ENCODE measurements at regions not wholly inside any gene's neighbourhood (a gene's known extent, or its start where the extent isn't known, plus 50 kb on each side); places are given as distances from the start of the nearest gene placed in this dataset.
"Not testable (repeated sequence)": the region's sequence is repeated elsewhere in the genome, so short reads cannot be mapped to it uniquely, and the experiment has no call there.

GRCh38 chr6:86459978-86460377, 477.4 kb upstream of the HTR1E start:
- no peak for DNase-seq

GRCh38 chr6:86456821-86457220, 480.5 kb upstream of the HTR1E start:
- DNase-seq, result no peak

DNA sequence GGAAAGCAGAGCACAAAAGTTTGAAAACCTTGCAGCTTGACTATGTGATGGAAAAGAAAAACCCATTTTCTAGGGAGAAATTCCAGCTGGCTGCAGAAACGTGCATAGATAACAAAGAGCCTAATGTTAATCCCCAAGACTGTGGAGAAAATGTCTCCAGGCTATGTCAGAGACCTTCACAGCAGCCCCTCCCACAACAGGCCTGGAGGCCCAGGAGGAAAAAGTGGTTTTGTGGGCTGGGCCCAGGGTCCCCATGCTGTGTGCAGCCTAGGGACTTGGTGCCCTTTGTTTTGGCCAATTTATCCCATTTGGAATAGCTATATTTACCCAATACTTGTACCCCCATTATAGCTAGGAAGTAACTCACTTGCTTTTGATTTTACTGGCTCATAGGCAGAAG, 484.1 kb upstream of the HTR1E start:
- DNase-seq, result no peak

DNA sequence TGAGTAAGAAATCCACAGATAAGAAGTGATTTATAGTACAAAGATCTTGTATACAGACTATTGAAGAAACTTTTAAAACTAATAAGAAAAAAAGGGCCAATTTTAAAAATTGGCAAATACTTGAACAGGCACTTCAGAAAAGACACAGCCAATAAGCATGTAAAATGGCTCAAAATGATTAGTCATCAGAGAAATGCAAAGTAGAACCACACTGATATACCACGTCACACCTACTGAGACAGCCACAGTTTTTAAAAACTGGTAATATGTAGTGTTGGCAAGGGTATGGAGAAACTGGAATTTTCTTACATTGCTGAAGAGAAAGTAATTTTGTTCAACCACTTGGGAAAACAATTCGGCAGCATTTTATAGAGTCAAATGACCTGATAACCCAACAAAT, 488.9 kb upstream of the HTR1E start:
- no peak for DNase-seq

DNA sequence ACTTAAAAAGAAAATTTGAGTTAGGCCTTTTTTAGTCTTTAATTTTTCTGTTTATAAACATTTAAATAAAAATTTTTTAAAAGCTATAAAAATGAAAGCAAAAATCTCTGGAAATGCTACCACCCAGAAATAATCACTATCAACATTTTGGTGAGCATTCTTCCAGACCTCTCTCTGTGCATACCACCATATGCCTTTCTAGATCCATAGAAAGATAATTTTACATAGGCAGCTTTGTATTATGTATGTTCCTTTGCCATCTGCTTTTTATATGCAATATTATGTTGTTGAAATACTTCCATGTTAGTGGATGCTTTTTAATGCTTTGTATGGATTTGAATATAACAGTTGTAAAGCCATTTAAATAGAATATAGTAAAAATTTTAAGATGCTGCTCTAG, 496.7 kb upstream of the HTR1E start:
- no peak for DNase-seq

DNA sequence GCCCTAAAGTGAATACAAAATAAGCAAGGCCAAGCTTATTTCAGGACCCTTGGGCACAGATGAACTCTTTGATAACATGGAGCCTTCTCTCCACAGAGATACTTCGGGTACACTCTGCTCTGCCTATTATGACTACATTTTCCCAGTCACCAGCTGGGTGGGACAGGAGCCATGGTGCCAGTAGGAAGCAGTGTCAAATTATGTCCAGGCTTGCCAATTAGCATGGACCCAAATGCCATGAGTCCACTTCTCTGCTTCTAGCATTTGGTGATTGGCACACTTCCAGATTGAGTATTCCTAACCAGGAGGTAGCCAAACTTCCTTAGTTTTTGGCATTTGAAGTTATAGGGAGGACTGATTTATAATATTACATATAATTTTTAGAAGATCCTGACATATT, 513.8 kb upstream of the HTR1E start:
- no peak for DNase-seq

DNA sequence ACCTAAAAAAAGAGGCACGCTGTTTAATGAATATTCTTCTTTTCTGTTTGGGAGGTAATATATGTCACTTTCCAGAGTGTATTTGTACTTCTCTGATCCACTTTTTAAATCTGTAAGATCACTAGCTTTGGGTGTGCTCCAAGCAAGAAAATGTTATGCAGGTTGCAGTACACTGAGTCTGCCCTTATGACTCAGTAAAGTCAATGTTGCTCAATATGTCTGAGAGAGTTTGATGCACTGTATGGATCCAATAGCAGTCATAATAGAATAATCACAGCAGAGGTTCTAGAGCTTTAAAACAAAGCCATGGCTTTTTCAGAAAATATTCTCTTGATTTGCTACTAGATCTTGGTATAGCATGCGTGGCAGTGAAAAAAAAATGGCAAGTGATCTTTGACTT, 525.3 kb upstream of the HTR1E start:
- DNase-seq, result no peak

DNA sequence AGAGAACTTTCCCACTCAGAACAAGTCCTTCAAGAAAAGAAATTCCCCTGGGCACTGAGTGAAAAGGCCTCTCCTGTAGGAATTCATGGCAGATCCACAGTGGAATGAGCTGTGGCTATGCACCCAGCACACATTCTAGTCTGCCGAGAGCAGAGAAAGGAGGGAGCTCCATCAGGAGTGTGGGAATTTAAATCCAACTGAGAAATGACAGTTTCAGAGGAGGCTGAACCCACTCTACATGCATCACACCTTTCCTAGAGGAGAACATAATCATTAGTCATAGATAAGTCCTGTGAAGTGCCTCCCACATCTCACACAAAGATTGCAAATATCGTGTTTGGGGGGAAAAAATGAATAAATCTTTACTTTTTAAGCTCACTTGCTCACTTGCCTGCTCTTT, 530.2 kb upstream of the HTR1E start:
- no peak for DNase-seq

GRCh38 chr6:86392850-86393249, 544.5 kb upstream of the HTR1E start:
- not testable (repeated sequence) for DNase-seq

GRCh38 chr6:86380571-86381125, 556.7 kb upstream of the HTR1E start:
- DNase-seq, result no peak

DNA sequence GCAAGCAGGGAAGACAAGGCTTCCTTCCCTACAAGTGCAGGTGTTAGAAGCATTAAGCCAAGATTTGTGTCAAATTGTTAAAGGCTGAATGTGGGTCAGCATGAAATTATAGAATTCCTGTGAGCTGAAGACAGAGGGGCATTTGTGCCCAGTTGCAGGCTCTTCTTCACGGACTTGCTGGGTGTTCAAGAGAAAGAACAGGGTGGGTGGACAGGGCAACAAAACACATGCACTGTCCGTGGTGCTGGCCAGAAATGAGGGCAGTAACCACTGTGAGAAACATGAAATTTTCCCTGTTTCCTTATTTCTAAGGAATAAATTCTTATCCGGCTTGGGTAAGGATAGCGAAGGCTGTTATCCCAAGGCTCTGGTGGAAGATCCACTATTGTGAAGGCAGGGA, 579.5 kb upstream of the HTR1E start:
- DNase-seq, result no peak

GRCh38 chr6:86355271-86355670, 582.1 kb upstream of the HTR1E start:
- no peak for DNase-seq

DNA sequence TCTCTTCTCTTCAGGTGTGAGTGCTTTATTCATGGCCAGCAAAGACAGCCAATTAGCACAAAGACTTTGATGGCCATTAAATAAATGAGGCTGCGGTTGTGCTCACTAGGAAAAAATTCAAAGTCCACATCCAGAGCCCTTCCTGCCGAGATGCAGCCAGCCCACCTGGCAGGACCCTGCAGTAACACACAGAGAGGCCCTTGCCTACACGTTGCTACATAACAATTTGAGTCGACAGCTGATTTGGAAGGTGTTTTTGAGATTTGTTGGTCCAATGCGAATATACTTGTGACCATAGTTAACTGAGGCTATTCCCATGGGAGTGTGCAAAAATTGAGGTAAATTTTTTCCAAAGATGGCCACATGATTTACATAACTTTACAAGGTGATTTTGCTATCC, 605.4 kb upstream of the HTR1E start:
- DNase-seq, result no peak

DNA sequence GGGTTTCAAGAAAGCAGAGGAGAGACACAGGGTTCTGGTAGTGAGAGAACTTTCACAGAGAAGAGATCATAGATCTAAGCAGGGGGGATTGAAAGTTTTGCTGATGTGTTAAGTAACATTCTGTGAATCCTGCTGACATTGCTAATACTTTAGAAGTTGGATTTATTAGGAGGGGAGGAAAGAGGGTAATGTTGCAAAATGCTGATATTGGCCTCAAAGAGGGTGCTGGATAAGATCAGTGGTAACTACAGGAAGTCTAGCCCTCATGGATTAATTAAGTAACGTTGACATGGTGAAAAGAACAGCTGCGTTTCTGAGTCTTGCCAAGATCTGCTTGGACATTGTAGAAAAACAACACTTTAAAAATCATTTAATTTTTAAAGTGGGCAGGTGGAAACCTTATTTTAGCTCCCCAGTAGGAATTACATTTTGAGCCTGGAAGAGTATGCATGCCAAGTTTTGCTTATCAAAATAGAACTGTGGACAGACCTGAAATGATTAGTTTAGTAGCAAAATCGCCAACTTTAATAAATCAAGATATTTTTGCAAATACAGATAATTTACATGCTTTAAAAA, 606.0 kb upstream of the HTR1E start:
- DNase-seq, result no peak

DNA sequence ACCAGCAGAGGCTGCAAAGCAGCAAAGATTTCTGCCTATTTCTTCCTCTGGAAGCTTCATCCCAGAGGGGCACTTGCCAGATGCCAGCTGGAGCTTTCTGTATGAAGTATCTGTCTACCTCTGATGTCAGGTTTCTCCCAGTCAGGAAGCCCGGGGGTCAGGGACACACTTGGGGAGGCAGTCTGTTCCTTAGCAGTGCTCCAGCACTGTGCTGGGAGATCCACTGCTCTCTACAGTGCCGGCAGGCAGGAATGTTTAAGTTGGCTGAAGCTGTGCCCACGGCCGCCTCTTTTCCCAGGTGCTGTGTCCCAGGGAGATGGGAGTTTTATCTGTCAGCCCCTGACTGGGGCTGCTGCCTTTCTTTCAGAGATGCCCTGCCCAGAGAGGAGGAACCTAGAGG, 631.1 kb upstream of the HTR1E start:
- no peak for DNase-seq

GRCh38 chr6:86285876-86286275, 643.2 kb upstream of the SYNCRIP start:
- DNase-seq, result no peak

- DNase-seq, result not testable (repeated sequence)
Measured at GRCh38 chr6:86284809-86285480, 642.3 kb upstream of the SYNCRIP start.

DNA sequence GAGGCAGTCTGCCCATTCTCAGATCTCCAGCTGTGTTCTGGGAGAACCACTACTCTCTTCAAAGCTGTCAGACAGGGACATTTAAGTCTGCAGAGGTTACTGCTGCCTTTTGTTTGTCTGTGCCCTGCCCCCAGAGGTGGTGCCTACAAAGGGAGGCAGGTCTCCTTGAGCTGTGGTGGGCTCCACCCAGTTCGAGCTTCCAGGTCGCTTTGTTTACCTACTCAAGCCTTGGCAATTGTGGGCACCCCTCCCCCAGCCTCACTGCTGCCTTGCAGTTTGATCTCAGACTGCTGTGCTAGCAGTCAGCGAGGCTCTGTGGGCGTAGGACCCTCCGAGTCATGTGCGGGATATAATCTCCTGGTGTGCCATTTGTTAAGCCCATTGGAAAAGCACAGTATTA, 640.9 kb upstream of the SYNCRIP start:
- not testable (repeated sequence) for DNase-seq

- DNase-seq, result no peak
Measured at GRCh38 chr6:86276056-86276455, 633.4 kb upstream of the SYNCRIP start.

- no peak for DNase-seq
Measured at GRCh38 chr6:86273936-86274335, 631.2 kb upstream of the SYNCRIP start.

DNA sequence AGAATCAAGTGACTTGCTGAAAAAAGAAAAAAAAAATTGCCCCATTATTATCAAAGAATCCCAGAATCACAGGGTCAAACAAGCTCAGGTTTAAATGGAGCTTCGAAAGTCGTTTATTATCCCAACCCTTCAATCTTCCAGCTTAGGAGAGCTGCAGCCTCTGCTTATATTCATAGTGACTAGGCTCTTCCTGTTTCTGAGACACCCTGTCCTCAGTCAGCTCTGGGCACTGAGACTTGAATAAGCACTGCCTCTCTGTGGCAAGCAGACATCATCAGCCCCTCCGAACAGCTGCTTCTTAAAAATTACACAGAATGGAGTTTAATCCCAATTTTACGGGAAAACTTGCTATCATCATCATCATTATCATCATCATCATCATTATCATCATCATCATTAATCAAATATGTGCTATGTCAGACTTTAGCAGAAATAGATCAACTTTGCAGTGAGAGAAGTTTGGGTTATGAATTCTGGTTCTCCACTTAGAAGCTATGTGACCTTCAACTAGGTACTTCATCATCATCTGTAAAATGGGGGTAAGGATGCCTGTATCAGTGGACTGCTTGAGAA, 614.0 kb upstream of the SYNCRIP start:
- no peak for DNase-seq

- DNase-seq, result no peak
Measured at GRCh38 chr6:86255973-86256372, 613.3 kb upstream of the SYNCRIP start.

DNA sequence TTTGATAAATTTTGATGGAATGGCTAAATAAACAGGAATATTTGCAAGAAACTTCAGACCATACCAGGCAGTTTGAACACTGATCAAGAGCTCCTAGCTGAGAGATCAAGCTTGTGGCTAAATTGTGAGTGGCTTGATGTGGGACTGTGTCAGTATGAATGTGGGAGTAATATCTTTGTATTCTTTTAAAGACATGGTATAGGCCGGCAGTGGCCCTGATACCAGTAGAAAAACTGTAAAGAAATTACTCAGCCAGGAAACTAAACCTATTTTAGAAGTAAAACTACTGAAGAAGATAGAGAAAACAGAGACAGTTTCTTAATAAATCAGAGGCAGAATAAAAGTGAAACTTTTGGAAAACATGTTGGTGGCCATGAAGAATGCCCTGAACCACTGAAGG, 608.4 kb upstream of the SYNCRIP start:
- DNase-seq, result no peak

- no peak for DNase-seq
Measured at GRCh38 chr6:86217906-86218305, 575.2 kb upstream of the SYNCRIP start.

GRCh38 chr6:86215323-86215722, 572.6 kb upstream of the SYNCRIP start:
- no peak for DNase-seq

All from NCI-H226 (cell line).